Fibroblast of the aortic adventitia (primary cell): ENCODE measurements at regions not wholly inside any gene's neighbourhood (a gene's known extent, or its start where the extent isn't known, plus 50 kb on each side); places are given as distances from the start of the nearest gene placed in this dataset.

Source experiments
- DNase-seq: peaks from one replicate; pipeline ENCODE4 v3.0.0-alpha.2; 2010; ENCODE audit warnings: low read depth
- H3K4me3 ChIP-seq: 2 replicates; pipeline ENCODE4 v1.5.1; 2011; ENCODE audit warnings: low read depth, mild to moderate bottlenecking, control low read depth, low read length, moderate library complexity
- CTCF ChIP-seq: IDR thresholded peaks from 2 replicates; pipeline ENCODE4 v1.5.1; 2011; ENCODE audit warnings: mild to moderate bottlenecking, low read length, control low read depth, inconsistent platforms; ENCODE audit not compliant: insufficient read depth

- no peak for DNase-seq
- H3K4me3 ChIP-seq = no peak overlapping the region
- TF ChIP-seq CTCF = no peak
These were observed 401.2 kb upstream of the NR2F2 start for GRCh38 chr15:95929232-95929846.

- no peak overlapping the region for H3K4me3 ChIP-seq
- DNase-seq = no peak
- TF ChIP-seq CTCF = no peak
These were observed 399.7 kb upstream of the NR2F2 start for GRCh38 chr15:95930659-95931375.

GRCh38 chr15:95931619-95932018, 398.9 kb upstream of the NR2F2 start:
- no peak overlapping the region for H3K4me3 ChIP-seq
- no peak for DNase-seq
- TF ChIP-seq CTCF = no peak

- no peak for DNase-seq
- H3K4me3 ChIP-seq = no peak overlapping the region
- no peak for TF ChIP-seq CTCF
These were observed 398.4 kb upstream of the NR2F2 start for GRCh38 chr15:95932141-95932540.

- no peak for DNase-seq
- no peak overlapping the region for H3K4me3 ChIP-seq
- TF ChIP-seq CTCF = no peak
These were observed 397.8 kb upstream of the NR2F2 start for GRCh38 chr15:95932676-95933075.

- no peak for DNase-seq
- TF ChIP-seq CTCF = no peak
- no peak overlapping the region for H3K4me3 ChIP-seq
These were observed 394.6 kb upstream of the NR2F2 start for GRCh38 chr15:95935852-95936251.
